ENCODE measurements at regions not wholly inside any gene's neighbourhood (a gene's known extent, or its start where the extent isn't known, plus 50 kb on each side); places are given as distances from the start of the nearest gene placed in this dataset.

DNA sequence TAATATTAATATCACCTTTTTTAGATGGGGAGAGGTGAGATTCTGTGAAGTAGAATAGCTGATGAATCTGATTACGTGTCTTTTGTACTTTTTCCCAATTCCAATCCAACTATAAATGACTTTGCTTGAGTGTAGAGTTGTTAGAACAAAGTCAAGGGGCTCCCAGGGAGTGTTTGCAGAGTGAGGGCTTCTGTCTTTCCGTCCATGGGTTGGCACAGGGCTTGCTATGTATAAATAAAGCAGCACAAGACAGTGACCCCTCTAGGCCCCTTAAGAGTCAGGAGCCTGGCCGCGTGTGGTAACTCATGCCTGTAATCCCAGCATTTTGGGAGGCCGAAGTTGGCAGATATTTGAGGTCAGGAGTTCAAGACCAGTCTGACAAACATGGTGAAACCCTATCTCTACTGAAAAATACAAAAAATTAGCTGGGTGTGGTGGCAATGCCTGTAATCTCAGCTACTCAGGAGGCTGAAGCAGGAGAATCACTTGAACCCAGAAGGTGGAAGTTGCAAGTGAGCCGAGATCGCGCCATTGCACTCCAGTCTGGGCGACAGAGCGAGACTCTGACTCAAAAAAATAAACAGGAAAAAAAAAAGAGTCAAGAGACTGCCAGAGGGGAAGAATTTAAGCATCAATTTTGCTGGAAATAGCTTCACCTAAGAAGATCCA, 127.9 kb upstream of the HS3ST3A1 start:
- no peak for TF ChIP-seq CTCF (IDR thresholded peaks at IDR 0.05)
- TF ChIP-seq POLR2AphosphoS5 (IDR thresholded peaks at IDR 0.05; ENCODE audit: low read depth, low read length): no peak
- no peak for TF ChIP-seq SIN3A (IDR thresholded peaks at IDR 0.05; ENCODE audit: borderline replicate concordance, insufficient read depth, low read depth, low read length)
- no peak for TF ChIP-seq REST (IDR thresholded peaks at IDR 0.05; ENCODE audit: insufficient read depth in 1 of 2, low read depth in 2 of 2, low read length in 1 of 2)
